ENCODE measurements at regions not wholly inside any gene's neighbourhood (a gene's known extent, or its start where the extent isn't known, plus 50 kb on each side); places are given as distances from the start of the nearest gene placed in this dataset.

- TF ChIP-seq CTCF (IDR thresholded peaks at IDR 0.05; ENCODE audit: low read depth, low read length) (no peak), MYC (IDR thresholded peaks at IDR 0.05; ENCODE audit: low read depth, low read length) (no peak)
Observed at GRCh38 chr2:186138845-186139244, 347.2 kb upstream of the ZC3H15 start.
